ENCODE measurements at regions not wholly inside any gene's neighbourhood (a gene's known extent, or its start where the extent isn't known, plus 50 kb on each side); places are given as distances from the start of the nearest gene placed in this dataset.

- DNase-seq = no peak
- Histone ChIP-seq H3K9me3 (no peaks in the 10 kb centered on the region), H3K27ac (no peak overlapping the region), H3K4me3 (no peak overlapping the region), H3K4me1 (peaks cover 5 to 32% (median 6%) of the 10 kb centered on the region in 3 donors), H3K27me3 (peaks cover 0 to 9% (median 0%) of the 10 kb centered on the region in 4 donors), H3K36me3 (no peaks in the 10 kb centered on the region)
- TF ChIP-seq, protein P1, sequence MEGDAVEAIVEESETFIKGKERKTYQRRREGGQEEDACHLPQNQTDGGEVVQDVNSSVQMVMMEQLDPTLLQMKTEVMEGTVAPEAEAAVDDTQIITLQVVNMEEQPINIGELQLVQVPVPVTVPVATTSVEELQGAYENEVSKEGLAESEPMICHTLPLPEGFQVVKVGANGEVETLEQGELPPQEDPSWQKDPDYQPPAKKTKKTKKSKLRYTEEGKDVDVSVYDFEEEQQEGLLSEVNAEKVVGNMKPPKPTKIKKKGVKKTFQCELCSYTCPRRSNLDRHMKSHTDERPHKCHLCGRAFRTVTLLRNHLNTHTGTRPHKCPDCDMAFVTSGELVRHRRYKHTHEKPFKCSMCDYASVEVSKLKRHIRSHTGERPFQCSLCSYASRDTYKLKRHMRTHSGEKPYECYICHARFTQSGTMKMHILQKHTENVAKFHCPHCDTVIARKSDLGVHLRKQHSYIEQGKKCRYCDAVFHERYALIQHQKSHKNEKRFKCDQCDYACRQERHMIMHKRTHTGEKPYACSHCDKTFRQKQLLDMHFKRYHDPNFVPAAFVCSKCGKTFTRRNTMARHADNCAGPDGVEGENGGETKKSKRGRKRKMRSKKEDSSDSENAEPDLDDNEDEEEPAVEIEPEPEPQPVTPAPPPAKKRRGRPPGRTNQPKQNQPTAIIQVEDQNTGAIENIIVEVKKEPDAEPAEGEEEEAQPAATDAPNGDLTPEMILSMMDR (IDR thresholded peaks at IDR 0.05) = no peak
- TF ChIP-seq POLR2A (IDR thresholded peaks at IDR 0.05) = no peak
- 41 to 42% methylated on average over 3 of the region's 3 CpGs for WGBS, 2 donors
- intact Hi-C loops (cut with DNase I) = no loop called here
These were observed 190.2 kb upstream of the HMGA2 start for GRCh38 chr12:65634061-65634460.

- DNase-seq = no peak
- no peak overlapping the region for H3K27ac ChIP-seq
- no peak for TF ChIP-seq POLR2A (IDR thresholded peaks at IDR 0.05)
- TF ChIP-seq, protein P1 (IDR thresholded peaks at IDR 0.05) = no peak
- H3K36me3 ChIP-seq = no peaks in the 10 kb centered on the region
- no peaks in the 10 kb centered on the region for H3K9me3 ChIP-seq
- WGBS, 2 donors = 55 to 67% methylated on average over 6 of the region's 6 CpGs
- intact Hi-C loops (cut with DNase I) = no loop called here
- no peak overlapping the region for H3K4me3 ChIP-seq
- peaks cover 5 to 32% (median 6%) of the 10 kb centered on the region in 3 donors for H3K4me1 ChIP-seq
- H3K27me3 ChIP-seq = peaks cover 0 to 6% (median 0%) of the 10 kb centered on the region in 4 donors
These were observed 189.5 kb upstream of the HMGA2 start for GRCh38 chr12:65634626-65635331.

- Histone ChIP-seq H3K4me1 (peaks cover 5 to 23% (median 6%) of the 10 kb centered on the region in 3 donors), H3K27me3 (peaks cover 0 to 5% (median 0%) of the 10 kb centered on the region in 4 donors), H3K36me3 (no peaks in the 10 kb centered on the region), H3K27ac (no peak overlapping the region), H3K4me3 (no peak overlapping the region), H3K9me3 (no peaks in the 10 kb centered on the region)
- TF ChIP-seq, protein P1 (IDR thresholded peaks at IDR 0.05) = no peak
- no peak for TF ChIP-seq POLR2A (IDR thresholded peaks at IDR 0.05)
- DNase-seq = no peak
- WGBS, 2 donors = 82 to 83% methylated on average over 1 of the region's 1 CpG
- intact Hi-C loops (cut with DNase I) = no loop called here
These were observed 187.8 kb upstream of the HMGA2 start for GRCh38 chr12:65636436-65636835.

- WGBS, 2 donors = 85 to 88% methylated on average over 2 of the region's 2 CpGs
- Histone ChIP-seq H3K4me3 (no peak overlapping the region), H3K27me3 (peaks cover 0 to 5% (median 0%) of the 10 kb centered on the region in 4 donors), H3K9me3 (no peaks in the 10 kb centered on the region), H3K27ac (no peak overlapping the region), H3K36me3 (no peaks in the 10 kb centered on the region), H3K4me1 (peaks cover 1 to 16% (median 2%) of the 10 kb centered on the region in 3 donors)
- DNase-seq = no peak
- no peak for TF ChIP-seq POLR2A (IDR thresholded peaks at IDR 0.05)
- TF ChIP-seq, protein P1 (IDR thresholded peaks at IDR 0.05) = no peak
- intact Hi-C loops (cut with DNase I) = no loop called here
These were observed 187.1 kb upstream of the HMGA2 start for GRCh38 chr12:65637150-65637549.

- Histone ChIP-seq H3K27me3 (peaks cover 0 to 5% (median 0%) of the 10 kb centered on the region in 4 donors), H3K9me3 (no peaks in the 10 kb centered on the region), H3K4me3 (no peak overlapping the region), H3K36me3 (no peaks in the 10 kb centered on the region), H3K27ac (no peak overlapping the region), H3K4me1 (peaks cover 0 to 10% (median 0%) of the 10 kb centered on the region in 3 donors)
- no peak for DNase-seq
- TF ChIP-seq, protein P1 (IDR thresholded peaks at IDR 0.05) = no peak
- TF ChIP-seq POLR2A (IDR thresholded peaks at IDR 0.05) = no peak
- 52 to 64% methylated on average over 5 of the region's 5 CpGs for WGBS, 2 donors
- intact Hi-C loops (cut with DNase I) = no loop called here
These were observed 186.5 kb upstream of the HMGA2 start for GRCh38 chr12:65637774-65638173.
